GM19043 (cell line): ENCODE measurements at regions not wholly inside any gene's neighbourhood (a gene's known extent, or its start where the extent isn't known, plus 50 kb on each side); places are given as distances from the start of the nearest gene placed in this dataset.

Source experiments
- ATAC-seq: cut with Tn5 transposase; IDR thresholded peaks from one replicate; pipeline ENCODE4 v1.9.1; 2021; ENCODE audit warnings: low read depth; ENCODE audit not compliant: unreplicated experiment

- ATAC-seq = no peak
These were observed 160.1 kb downstream of the MFSD1 start for GRCh38 chr3:158961911-158962310.

- ATAC-seq = no peak
These were observed 168.2 kb downstream of the MFSD1 start for GRCh38 chr3:158970006-158970405.

DNA sequence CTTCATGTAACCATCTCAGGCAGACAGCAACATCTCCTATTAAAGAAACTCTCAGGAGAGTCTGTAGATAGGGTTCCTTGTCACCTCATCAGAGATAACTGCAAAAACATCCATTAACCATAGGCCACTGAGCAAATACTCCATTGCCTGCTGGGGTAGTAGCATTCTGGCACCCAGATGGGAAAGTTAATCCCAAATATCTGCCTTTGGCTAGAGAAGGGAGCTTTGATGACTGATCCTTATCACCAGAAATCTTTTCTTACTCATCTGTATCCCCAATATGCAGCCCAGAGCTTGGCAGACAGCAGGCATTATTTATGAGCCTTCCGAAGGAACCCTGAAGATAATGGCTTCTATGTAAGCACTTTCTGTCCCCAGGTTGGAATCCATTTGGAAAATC lies 173.1 kb downstream of the MFSD1 start:
- ATAC-seq = no peak

GRCh38 chr3:158976966-158977365 lies 175.1 kb downstream of the MFSD1 start:
- ATAC-seq = no peak

- no peak for ATAC-seq
These were observed 175.6 kb downstream of the MFSD1 start for GRCh38 chr3:158977497-158977896.

GRCh38 chr3:158983216-158984099 lies 181.6 kb downstream of the MFSD1 start:
- ATAC-seq = no peak

GRCh38 chr3:158991146-158991705 lies 189.4 kb downstream of the MFSD1 start:
- ATAC-seq = no peak

- ATAC-seq = no peak
These were observed 190.6 kb downstream of the MFSD1 start for GRCh38 chr3:158992463-158992862.

GRCh38 chr3:158994386-158994785 lies 192.5 kb downstream of the MFSD1 start:
- no peak for ATAC-seq

GRCh38 chr3:159001711-159002110 lies 199.9 kb downstream of the MFSD1 start:
- no peak for ATAC-seq

GRCh38 chr3:159005137-159005536 lies 203.3 kb downstream of the MFSD1 start:
- ATAC-seq = no peak

GRCh38 chr3:159007331-159007730 lies 205.5 kb downstream of the MFSD1 start:
- no peak for ATAC-seq

DNA sequence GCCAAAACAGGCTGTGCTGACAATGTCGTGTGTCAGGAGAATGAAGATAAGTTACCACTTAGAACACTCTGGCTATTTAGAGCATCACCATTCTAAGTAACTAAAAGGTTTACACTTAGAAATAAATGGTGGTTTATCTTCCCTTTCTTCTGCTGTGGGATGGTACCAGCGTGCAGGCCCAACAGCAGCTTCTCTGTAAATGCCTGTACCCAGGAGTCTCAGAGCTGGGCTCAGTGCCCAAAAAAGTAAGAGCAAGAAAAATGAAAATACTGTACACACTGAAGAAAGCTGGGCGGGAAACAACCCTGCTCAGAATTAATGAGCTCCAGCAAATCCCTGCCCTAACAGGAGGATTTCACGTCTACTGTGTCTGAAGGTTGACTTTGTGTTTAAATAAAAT lies 206.5 kb downstream of the MFSD1 start:
- no peak for ATAC-seq

- ATAC-seq = no peak
These were observed 216.5 kb downstream of the MFSD1 start for GRCh38 chr3:159018341-159018740.

- no peak for ATAC-seq
These were observed 223.9 kb downstream of the MFSD1 start for GRCh38 chr3:159025733-159026132.

DNA sequence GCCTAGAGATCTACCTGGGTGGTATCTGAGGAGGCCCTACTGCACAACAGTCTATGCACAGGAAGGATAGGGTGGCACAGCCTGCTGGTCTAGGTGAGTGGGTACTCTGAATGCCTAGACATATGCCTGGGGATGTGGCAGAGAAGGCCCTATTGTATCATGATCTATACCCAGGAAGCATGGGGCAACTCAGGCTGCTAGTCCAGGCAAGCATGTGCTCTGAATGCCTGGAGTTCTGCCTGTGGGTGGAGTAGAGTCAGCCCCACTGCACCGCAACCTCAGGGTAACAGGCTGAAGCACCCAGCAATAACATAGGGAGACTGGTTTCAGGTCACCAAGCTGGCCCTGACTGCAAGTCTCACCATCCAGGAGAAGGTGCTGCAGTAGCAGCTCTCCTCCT lies 224.7 kb downstream of the MFSD1 start:
- ATAC-seq = no peak

DNA sequence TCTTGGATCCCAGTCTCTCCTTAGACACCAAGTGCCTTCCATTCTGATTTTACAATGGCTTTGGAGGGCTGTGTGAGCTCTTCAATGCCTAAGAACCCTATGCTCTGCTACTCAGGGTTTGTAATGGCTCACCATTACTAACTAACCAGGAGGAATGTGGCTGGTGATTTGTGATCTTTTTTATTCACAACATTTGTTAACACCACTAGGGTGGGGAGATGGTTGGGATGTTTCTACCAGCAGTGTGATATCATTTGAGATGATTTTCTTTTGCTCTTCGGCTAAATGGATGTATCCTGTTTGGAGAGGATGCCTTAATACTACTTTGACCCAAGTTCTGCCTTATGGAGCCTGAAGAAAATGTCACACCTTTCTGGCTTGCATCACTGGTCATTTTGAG lies 226.9 kb downstream of the MFSD1 start:
- ATAC-seq = no peak

DNA sequence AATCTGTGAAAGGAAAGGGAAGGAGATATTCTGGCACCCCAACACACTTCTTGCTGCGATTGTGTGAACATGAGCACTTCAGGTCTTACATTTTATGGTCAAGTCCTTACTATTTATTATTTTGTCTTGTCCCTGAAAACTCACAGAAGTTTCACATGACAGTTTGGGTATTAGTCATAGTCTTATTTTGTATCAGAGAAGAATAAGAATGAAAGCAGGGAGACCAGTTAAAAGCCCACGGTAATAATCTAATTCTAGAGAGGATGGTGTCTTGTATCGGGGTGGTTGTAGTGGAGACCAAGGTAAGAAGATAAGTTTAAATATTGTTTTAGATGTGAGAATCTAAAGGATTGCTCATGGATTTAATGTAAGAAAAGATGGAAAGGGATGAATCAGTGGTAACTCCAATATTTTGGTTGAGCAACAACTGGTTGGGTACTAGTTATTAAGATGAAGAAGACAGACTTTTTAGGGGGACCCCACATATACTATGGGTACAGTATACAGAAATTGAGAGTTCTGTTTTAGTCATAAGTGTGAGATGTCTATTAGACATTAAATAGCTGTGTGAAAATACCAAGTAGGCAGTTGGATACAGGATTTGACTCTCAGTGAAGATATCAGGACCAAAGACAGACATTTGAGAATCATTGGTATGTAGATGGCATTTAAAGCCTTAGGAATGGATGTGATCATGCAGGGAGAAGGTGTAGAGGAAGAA lies 227.6 kb downstream of the MFSD1 start:
- ATAC-seq = no peak

DNA sequence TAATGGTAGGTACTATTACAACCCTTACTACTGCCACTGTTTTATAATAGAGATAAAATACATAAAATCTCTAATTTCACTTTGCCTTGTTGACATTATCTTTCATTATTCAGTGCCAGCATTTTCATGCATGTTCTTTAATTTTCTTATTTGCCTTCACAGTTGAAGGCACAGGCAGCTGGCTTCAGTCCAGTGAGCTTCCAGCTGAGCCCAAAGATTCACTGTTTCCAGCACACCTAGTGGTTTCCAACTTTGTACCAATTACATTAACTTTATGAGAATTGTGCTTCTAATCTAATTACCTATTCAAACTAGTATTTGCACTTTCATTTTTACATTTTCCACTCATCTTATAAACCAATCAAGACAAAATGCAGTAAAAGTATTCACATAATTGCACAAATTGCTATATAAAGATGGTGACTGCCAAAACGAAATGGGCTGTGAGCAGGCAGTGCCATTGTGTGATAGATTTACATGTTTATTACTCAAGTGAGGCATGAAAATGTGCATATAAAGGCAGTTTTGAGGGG lies 228.3 kb downstream of the MFSD1 start:
- ATAC-seq = no peak

- no peak for ATAC-seq
These were observed 229.2 kb downstream of the MFSD1 start for GRCh38 chr3:159030886-159031679.

DNA sequence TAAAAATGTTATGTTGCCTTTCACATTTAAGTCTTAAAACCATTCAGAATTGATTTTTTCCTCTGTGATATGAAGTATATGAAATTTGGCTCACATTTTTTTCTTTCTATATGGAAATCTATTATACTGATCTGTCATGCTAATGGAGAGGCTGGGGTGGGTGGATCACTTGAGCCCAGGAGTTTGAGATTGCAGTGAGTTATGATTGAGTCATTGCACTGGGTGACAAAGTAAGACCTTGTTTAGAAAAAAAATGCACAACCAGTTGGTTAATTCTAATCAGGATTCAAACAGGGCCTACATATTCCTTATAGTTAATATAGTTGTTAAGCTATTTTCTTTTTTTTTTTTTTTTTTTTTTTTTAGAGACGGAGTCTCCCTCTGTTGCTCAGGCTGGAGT lies 230.5 kb downstream of the MFSD1 start:
- ATAC-seq = no peak
